SU-DHL-6 (cell line): ENCODE measurements at regions not wholly inside any gene's neighbourhood (a gene's known extent, or its start where the extent isn't known, plus 50 kb on each side); places are given as distances from the start of the nearest gene placed in this dataset.

Source experiments
- H2AFZ ChIP-seq: fragments of 200-600 bp; sonication (generic); 2 replicates; pipeline ENCODE4 v1.6.1; 2014; ENCODE audit warnings: low read depth, mild to moderate bottlenecking, moderate library complexity, mixed read lengths, antibody characterized with exemption, low read length; ENCODE audit not compliant: severe bottlenecking
- H3F3A ChIP-seq: fragments of 200-600 bp; shearing (Covaris generic); 2 replicates; pipeline ENCODE4 v1.6.0; 2016; ENCODE audit warnings: antibody characterized with exemption, mild to moderate bottlenecking; ENCODE audit not compliant: insufficient read depth
- H3K27ac ChIP-seq: fragments of 200-600 bp; sonication (generic); 2 replicates; pipeline ENCODE4 v1.5.1; 2016; ENCODE audit warnings: low read depth, mild to moderate bottlenecking, low read length, moderate library complexity, mixed read lengths
- H3K27me3 ChIP-seq: fragments of 200-600 bp; sonication (generic), shearing (Covaris generic); 2 replicates; pipeline ENCODE4 v1.6.0; 2014; ENCODE audit warnings: mild to moderate bottlenecking, low read length
- H3K36me3 ChIP-seq: fragments of 200-600 bp; sonication (generic); 2 replicates; pipeline ENCODE4 v1.6.1; 2014; ENCODE audit warnings: mild to moderate bottlenecking, low read length, mixed read lengths
- H3K4me2 ChIP-seq: fragments of 300-600, 200-600 bp; shearing (Covaris generic), sonication (generic); 2 replicates; pipeline ENCODE4 v1.6.0; 2014; ENCODE audit warnings: low read length, low read depth, mild to moderate bottlenecking; ENCODE audit not compliant: poor library complexity, severe bottlenecking
- H3K4me3 ChIP-seq: fragments of 200-600 bp; sonication (generic); 2 replicates; pipeline ENCODE4 v1.5.1; 2014; ENCODE audit warnings: antibody characterized with exemption, low read length, mild to moderate bottlenecking, mixed read lengths; ENCODE audit not compliant: insufficient read depth, poor library complexity, severe bottlenecking
- H3K79me2 ChIP-seq: fragments of 200-600 bp; sonication (generic); 2 replicates; pipeline ENCODE4 v1.6.1; 2014; ENCODE audit warnings: mild to moderate bottlenecking, low read length, moderate library complexity; ENCODE audit not compliant: insufficient read depth
- H3K9ac ChIP-seq: fragments of 200-600 bp; sonication (generic); 2 replicates; pipeline ENCODE4 v1.7.0; 2014; ENCODE audit warnings: mild to moderate bottlenecking, low read length
- H3K9me2 ChIP-seq: fragments of 200-600 bp; sonication (generic); replicated peaks from 2 replicates; pipeline ENCODE4 v1.6.1; 2014; ENCODE audit warnings: low read length; ENCODE audit not compliant: insufficient read depth
- H3K9me3 ChIP-seq: fragments of 200-600 bp; sonication (generic); 2 replicates; pipeline ENCODE4 v1.6.1; 2014; ENCODE audit warnings: low read length, mixed read lengths; ENCODE audit not compliant: insufficient read depth
- H4K20me1 ChIP-seq: fragments of 200-600 bp; sonication (generic); 2 replicates; pipeline ENCODE4 v1.6.1; 2014; ENCODE audit warnings: low read depth, mild to moderate bottlenecking, antibody characterized with exemption, low read length, moderate library complexity, mixed read lengths
- EZH2phosphoT487 ChIP-seq: fragments of 200-600 bp; sonication (generic), shearing (Covaris generic); conservative IDR thresholded peaks from 2 replicates; pipeline ENCODE4 v1.6.1; 2018; ENCODE audit warnings: mild to moderate bottlenecking, antibody characterized with exemption, low read length, moderate library complexity, mixed read lengths
- TF ChIP-seq, protein P1 (sequence below): fragments of 200-600 bp; sonication (generic); IDR thresholded peaks from one replicate; pipeline ENCODE4 v1.5.1; 2017; ENCODE audit warnings: antibody characterized with exemption, mild to moderate bottlenecking, low read length, moderate library complexity; ENCODE audit not compliant: insufficient read depth, poor library complexity, severe bottlenecking

DNA sequence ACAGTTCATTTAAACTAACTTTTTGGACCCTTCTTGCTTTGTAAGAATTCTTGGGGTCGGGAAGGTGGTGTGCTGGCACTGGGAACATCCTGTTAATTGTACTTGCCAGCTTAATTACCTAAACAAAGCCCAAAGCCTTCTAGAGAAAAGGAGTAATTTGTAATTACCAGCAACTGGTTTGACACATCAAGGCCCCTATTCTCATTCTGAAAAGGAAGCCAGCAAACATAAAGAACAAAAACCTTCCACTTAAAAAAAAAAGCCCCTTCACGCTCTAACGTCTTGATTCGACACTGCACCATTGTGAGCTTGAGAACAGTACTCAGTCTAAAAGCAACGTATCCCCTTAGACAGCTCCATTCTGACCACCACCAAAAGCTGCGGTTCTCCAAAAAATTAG, 74.7 kb upstream of the RPH3AL start:
- H3K27me3 ChIP-seq, result no peaks in the 10 kb centered on the region
- TF ChIP-seq, protein P1, sequence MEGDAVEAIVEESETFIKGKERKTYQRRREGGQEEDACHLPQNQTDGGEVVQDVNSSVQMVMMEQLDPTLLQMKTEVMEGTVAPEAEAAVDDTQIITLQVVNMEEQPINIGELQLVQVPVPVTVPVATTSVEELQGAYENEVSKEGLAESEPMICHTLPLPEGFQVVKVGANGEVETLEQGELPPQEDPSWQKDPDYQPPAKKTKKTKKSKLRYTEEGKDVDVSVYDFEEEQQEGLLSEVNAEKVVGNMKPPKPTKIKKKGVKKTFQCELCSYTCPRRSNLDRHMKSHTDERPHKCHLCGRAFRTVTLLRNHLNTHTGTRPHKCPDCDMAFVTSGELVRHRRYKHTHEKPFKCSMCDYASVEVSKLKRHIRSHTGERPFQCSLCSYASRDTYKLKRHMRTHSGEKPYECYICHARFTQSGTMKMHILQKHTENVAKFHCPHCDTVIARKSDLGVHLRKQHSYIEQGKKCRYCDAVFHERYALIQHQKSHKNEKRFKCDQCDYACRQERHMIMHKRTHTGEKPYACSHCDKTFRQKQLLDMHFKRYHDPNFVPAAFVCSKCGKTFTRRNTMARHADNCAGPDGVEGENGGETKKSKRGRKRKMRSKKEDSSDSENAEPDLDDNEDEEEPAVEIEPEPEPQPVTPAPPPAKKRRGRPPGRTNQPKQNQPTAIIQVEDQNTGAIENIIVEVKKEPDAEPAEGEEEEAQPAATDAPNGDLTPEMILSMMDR, result no peak
- no peak for TF ChIP-seq EZH2phosphoT487

DNA sequence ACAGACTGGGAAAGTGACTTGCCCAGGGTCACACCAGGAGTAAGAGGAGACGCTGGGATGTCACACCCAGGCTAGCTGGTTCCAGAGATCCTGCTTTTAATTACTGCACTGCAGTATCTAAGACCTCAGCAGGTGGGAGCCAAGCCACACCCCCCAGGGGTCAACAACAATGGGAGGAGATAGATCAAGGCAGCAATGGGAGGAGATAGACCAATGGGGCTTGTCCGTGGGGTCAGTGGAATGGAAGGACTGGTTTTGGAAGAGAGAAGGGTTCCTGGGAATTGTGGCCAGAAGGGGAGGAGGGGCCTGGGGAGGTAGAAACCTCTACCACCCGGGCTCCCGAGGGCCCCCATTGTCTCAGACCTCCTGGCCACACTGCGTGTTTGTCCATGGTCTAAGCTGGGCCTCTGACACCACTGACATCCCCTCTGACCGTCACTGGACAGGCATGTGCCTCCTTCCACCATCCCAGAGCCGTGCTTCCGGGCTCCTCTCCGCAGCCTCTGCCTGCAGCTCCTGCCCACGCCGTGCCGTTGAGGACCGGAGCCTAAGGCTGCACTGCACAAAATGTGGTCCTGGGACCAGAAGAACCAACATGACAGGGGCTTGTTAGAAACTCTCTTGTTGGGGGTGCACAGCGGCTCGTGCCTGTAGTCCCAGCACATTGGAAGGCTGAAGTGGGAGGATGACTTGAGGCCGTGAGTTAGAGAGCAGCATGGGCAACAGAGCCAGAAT, 69.8 kb upstream of the RPH3AL start:
- Histone ChIP-seq H3K27ac (no peak overlapping the region), H3K9me3 (no peaks in the 10 kb centered on the region), H3F3A (no peaks in the 10 kb centered on the region), H2AFZ (no peak overlapping the region), H3K4me2 (no peak overlapping the region), H3K9me2 (no peaks in the 10 kb centered on the region), H4K20me1 (no peaks in the 10 kb centered on the region), H3K27me3 (no peaks in the 10 kb centered on the region), H3K9ac (no peak overlapping the region), H3K79me2 (no peaks in the 10 kb centered on the region), H3K4me3 (no peak overlapping the region), H3K36me3 (no peaks in the 10 kb centered on the region)
- TF ChIP-seq, protein P1, result no peak
- no peak for TF ChIP-seq EZH2phosphoT487

More for the DNA sequence above, 74.7 kb upstream of the RPH3AL start:
- Histone ChIP-seq H3F3A (no peaks in the 10 kb centered on the region), H3K4me2 (no peak overlapping the region), H3K9me2 (no peaks in the 10 kb centered on the region), H4K20me1 (no peaks in the 10 kb centered on the region), H3K9me3 (no peaks in the 10 kb centered on the region; the same call in 1 of the 2 replicates), H3K79me2 (no peaks in the 10 kb centered on the region), H2AFZ (no peak overlapping the region), H3K9ac (no peak overlapping the region), H3K27ac (no peak overlapping the region), H3K4me3 (no peak overlapping the region), H3K36me3 (no peaks in the 10 kb centered on the region)

DNA sequence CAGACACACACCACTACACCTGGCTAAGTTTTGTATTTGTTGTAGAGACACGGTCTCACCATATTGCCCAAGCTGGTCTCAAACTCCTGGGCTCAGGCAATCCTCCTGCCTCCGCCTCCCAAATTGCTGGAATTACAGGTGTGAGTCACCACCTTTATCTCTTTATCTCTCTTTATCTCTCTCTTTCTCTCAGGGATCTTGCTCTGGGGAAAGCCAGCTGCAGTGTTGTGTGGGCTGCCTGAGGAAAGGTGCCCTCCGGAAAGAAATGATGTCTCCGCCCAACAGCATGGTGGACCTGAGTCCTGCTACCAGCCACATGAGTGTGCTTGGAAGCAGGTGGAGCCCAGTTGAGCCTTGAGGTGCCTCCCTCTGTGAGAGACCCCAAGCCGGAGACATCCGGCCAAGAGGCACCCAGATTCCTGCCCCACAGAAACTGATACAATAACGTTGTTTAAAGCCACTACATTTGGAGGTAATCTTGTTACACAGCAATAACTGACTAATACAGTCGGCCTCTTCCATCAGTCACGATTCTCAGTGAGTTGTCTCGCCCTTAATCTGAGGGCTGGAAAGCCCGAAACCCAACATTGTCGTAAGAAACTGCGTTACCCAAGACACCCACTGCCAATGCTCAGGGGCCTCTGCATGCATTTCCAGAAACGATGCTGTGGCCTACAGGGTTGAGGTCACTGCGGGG, 68.0 kb upstream of the RPH3AL start:
- Histone ChIP-seq H3K79me2 (no peaks in the 10 kb centered on the region), H3K4me3 (no peak overlapping the region), H3K27ac (no peak overlapping the region), H3K9ac (no peak overlapping the region), H2AFZ (no peak overlapping the region), H4K20me1 (no peaks in the 10 kb centered on the region), H3K9me2 (no peaks in the 10 kb centered on the region), H3K4me2 (no peak overlapping the region), H3F3A (no peaks in the 10 kb centered on the region), H3K9me3 (no peaks in the 10 kb centered on the region), H3K27me3 (no peaks in the 10 kb centered on the region), H3K36me3 (no peaks in the 10 kb centered on the region)
- no peak for TF ChIP-seq EZH2phosphoT487
- TF ChIP-seq, protein P1, result no peak
